Renal cortical epithelial cell (primary cell): ENCODE measurements at regions not wholly inside any gene's neighbourhood (a gene's known extent, or its start where the extent isn't known, plus 50 kb on each side); places are given as distances from the start of the nearest gene placed in this dataset.
"Not testable (repeated sequence)": the region's sequence is repeated elsewhere in the genome, so short reads cannot be mapped to it uniquely, and the experiment has no call there.

Experiments used
- DNase-seq: peaks from one replicate; pipeline ENCODE4 v3.0.0-alpha.2; 2011; ENCODE audit warnings: low read depth

DNA sequence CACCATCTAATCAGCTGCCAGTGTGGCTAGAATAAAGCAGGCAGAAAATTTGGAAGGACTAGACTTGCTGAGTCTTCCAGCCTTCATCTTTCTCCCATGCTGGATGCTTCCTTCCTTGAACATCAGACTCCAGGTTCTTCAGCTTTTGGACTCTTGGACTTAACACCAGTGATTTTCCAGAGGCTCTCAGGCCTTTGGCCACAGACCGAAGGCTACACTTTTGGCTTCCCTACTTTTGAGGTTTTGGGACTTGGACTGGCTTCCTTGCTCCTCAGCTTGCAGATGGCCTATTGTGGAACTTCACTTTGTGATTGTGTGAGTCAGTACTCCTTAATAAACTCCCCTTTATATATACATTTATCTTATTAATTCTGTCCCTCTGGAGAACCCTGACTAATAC, 129.8 kb upstream of the MB21D2 start:
- DNase-seq = not testable (repeated sequence)

DNA sequence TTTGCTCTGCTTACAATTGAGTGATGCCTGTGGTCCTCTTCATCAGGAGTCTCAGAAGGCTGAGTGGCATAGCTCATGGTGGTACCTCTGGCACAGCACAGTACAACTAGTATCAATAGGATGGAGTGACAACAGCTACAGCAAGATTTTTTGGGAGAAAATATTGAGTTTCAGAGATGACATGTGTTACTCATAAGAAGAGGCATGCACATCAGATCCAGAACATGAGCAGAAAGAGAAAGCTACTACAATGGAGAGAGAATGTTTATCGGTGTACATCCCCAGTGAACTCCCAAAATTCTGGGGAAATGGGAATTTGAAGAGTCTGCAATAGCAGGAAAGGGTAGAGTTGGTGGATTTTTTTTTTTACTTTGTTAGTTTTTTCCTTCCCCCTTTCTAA, 130.5 kb upstream of the MB21D2 start:
- no peak for DNase-seq

DNA sequence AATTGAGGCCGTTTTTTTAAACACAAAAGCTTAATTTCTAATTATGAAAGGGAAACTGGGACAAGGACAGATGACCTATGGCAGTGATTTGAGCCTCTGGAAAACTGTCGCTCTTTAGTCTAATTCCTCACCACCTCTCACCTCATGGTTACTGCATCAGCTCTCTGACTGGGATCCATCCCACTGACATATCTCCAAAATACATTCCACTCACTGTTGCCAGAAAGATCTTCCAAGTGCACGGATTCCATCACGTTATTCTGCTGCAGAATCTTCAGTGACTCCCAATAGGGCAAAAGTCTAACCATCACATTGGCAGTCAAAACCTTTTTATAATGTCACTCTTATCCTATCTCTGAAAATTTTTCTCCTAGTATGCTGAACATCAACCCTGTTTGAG, 132.3 kb upstream of the MB21D2 start:
- DNase-seq = no peak

DNA sequence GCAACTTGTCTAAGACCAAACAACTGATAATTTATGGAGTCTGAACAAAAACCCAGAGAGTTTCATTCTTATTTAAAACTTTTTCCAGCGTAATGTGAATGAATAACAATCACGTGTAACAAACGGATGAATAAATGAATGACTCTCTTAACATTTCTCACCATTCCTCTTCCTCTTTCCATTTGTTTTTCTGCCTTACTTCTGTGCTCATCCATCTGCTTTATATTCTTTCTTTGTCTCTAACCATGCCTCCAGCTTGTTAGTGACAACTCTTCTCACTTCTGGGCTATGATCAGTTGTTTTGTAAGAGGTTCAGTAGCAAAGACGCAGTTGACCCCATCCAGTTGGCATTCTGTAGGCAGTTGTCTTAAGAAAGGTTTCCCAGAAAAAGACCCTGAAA, 133.7 kb upstream of the MB21D2 start:
- DNase-seq = no peak

DNA sequence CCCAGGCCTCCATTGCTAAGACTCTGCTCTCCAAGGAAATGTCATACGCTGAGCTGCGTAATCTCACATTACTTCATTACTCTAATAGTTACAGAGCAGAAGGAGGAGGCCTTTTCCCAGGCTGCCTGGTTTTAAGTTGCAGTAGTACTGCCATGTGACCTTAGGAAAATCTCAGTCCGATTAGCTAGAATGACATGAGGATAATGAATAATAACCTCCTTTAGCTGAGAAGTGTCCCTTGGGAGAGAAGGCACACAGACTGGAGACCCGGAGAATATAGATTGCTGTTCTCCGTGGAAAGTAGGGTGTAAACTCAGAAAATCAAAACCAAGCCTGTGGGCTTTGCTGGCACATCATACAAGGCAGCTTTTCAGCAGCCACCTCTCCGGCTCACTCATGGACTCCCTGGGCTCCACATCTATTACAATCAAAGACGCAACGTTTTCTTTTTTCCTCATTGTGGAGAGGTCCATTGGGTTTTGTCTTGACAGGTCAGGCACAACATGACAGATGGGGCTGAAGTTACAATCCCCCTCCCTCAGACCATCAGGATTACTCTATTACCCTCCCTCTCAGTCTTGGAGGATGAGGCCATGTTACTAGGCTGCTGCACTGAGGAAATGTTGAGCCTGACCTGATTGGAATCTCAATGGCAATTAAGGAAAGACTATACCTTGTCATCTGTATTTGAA, 134.8 kb upstream of the MB21D2 start:
- DNase-seq = no peak

DNA sequence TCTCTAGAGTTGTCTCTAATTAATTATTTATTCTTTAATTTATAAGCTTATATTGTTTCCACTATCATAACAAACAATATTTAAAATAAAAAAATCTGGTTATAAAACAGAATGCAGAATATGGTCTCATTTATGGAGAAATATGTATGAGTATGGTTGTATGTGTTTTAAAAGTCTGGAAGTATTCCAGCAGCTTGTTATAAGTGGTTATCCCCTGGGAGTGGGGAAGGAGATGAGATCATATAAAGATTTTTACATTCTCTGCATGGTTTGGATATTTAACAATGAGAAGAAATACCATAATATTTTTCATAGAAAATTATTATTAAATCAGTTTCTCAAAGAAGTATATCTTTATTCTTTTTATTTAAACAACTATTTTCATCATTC, 135.4 kb upstream of the MB21D2 start:
- no peak for DNase-seq

DNA sequence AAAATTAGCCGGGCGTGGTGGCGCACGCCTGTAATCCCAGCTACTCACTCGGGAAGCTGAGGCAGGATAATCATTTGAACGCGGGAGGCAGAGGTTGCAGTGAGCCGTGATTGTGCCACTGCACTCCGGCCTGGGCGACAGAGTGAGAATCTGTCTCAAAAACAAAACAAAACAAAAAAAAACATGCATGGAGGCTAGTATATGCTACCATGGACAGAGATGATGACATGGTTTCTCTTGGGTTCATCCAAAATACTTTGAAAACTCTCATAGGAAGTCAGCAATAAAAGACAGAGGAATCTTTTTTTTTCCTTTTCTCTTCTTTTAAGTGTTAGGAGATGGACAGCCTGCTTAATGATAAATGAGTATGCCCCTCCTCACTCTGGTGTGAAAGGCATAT, 137.7 kb upstream of the MB21D2 start:
- DNase-seq = no peak

DNA sequence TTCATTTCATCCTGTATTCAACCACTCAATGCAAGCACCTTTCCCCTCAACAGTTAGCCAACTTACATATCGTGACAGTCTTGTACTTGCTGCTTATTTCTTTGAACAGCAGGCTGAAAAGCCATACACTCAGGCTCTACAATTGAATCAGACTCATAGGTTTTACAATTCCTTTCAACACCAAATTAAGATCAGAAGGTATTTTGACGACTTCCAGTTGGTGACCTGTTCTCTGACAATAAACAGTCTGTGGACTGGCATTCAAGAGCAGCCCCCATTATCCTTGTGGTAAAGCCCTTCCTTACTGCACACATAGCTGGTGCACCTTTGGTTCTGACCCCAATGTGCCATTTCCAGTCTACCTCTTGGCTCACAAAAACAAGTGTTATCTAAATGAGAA, 140.0 kb upstream of the MB21D2 start:
- no peak for DNase-seq

DNA sequence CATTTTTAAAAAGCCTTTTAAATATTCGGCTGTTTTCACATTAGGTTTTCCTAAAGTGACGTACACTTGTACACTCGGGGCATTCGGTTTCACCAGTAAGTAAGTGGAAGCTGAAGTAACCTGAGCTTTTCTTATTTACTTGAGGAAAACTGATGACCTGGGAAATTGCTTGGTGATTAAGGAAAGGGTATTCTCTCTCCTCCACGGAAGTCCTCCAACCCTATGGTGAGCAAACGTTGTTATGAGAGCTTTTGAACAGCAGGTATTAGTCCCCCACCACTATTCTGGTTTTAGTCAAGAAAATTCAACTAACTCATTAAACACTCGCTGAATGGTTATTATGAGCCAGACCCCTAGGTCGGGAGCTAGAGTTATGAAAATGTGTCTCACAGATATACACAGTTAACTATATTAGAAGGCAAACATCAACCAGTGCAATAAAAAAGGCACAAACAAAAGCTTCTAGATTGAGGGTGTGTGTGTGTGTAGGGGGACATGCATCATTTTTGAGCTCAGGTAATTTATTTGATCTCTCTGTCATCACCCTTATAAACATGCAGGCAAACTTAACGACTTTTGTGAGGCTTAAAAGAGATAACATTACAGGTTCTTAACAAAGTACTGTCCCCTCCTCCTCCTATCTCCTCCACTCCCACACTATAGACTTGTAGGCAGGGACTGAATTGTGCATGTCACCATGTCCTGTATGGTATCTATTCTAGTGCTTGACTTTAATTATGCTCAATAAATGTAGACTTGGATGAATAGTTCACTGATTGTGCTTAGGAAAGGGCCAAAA, 143.3 kb upstream of the MB21D2 start:
- DNase-seq = no peak

DNA sequence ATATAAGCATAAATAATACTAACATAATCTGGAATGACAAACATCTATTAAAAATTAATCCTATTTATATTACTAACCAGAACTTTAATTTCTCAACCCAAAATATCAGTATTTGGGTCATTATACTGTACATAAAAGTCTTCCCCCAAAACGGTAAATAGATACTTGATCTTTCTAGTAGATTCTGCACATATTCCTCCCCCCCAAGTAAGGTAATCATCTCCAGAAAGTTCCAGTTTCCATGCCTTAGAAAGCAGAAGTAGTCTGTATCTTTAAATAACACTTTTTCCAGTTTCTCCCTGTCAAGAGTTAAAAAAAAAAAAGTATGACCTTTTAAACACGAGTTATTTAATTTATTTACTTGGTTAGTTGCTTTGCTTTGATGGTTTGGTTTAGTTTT, 150.7 kb upstream of the MB21D2 start:
- DNase-seq = no peak

DNA sequence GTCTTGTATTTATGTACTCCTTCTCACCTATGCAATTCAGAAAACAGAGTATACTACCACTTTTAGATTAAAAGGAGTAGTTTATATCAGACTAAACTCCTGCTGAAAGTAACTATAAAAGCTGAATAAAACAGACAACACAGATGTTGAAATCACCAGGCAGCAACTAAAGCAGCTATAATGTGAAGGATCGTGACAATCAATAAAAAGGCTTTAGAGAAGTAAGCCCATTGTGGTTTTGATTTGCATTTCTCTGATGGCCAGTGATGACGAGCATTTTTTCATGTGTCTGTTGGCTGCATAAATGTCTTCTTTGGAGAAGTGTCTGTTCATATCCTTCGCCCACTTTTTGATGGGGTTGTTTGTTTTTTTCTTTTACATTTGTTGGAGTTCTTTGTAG, 152.1 kb upstream of the MB21D2 start:
- not testable (repeated sequence) for DNase-seq

DNA sequence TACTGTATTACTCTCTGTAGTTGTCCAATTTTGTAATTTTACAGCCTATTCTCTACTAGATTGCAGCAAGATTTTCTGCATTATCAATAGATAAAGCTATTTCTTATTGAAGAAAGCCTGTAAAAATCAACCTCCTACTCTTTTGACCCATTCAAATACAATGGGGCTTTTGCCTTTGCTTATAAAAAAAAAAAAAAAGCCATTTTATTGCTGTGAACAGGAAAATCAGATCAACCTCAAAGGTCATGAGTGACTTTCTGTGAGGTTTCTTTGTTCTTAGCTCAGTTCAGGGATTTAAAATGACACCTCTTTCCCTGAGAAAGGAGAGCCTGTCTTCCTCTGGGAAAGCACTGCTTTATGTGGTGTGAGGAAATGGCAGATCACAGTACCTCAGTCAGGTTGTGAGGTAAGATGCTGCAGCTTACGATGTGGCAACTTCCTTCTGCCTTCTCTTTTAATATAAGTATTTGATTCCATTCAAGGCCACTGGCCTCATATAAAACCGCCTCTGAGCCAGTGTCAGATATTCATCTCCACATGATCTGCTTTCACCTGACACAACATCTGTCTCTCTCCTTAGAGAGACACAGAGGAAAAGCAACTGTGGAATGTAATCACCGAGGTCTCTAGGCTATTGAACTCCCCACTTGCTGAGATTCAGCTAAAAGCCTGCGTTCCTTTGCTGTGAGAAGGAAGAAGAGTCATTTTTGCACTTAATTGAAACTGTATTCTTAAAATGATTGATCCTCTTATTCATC, 161.5 kb upstream of the MB21D2 start:
- DNase-seq = no peak

DNA sequence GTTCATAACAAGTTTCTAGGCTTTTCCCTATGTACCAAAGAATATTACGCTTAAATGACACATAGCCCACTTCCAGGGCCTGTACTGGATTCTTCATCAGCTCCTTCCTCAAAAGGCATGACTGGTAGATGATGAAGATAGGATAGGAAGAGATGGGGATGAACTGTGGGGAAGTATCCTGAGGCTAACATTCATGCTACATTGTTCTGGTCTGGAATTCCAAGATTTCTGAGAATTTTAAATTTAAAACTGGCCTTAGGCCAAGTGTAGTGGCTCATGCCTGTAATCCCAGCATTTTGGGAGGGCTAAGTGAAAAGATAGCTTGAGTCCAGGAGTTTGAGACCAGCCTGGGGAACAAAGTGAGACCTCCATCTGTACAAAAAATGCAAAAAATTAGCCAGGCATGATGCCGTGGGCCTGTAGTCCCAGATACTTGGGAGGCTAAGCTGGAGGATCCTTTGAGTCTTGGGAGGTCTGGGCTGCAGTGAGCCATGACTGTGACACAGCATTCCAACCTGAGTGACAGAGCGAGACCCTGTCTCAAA, 160.1 kb upstream of the PLAAT1 start:
- DNase-seq = no peak

DNA sequence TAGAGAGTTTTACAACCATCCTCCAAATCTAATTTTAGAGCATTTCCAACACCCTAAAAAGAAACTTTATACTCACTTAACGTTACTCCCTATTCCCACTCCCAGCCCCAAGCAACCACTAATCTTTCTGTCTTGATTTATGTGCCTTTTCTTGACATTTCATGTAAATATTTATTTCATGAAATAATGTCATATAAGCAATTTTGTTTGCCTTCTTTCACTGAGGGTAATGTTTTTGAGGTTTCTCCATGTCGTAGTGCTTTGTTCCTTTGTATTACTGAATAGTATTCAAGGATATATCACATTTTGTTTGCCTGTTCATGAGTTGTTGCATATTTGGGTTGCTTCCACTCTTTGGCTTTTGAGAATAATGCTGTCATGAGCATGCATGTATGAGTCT, 155.4 kb upstream of the PLAAT1 start:
- no peak for DNase-seq

DNA sequence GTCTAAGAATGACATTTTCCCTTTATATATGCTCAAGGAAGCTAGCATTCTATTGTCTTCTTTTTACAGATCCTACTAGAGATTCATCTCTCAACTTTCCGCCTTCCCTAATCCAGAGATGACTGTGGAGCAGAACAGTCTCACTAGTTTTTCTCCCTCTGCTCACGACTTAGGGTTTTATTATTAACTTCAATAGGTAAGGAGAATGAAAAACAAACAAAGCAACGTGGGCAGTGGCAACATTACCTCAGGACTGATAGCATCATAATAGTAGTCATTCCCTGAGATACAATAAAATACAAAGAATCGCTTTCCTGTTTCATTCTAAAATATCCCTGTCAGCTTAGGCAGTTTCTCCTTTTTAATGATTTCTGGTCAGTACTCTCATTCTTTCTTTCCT, 154.3 kb upstream of the PLAAT1 start:
- DNase-seq = peak; percentile 54

DNA sequence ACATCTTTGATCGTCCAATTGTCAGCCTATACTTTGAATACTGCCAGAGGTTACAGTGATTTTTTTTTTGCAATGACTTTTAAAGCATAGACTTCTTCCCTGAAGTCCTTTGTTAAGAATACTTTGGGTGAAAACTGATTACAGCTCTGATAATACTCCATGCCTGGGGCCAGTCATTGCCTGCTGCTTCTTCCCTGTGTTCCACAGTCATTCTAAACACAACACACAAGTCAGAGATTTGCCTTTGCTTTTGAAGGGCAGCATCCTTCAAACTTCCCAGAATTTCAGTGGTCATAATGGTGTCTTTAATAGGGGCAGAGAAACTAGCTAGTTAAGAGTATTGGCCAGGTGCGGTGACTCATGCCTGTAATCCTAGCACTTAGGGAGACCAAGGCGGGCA, 153.7 kb upstream of the PLAAT1 start:
- DNase-seq = no peak

DNA sequence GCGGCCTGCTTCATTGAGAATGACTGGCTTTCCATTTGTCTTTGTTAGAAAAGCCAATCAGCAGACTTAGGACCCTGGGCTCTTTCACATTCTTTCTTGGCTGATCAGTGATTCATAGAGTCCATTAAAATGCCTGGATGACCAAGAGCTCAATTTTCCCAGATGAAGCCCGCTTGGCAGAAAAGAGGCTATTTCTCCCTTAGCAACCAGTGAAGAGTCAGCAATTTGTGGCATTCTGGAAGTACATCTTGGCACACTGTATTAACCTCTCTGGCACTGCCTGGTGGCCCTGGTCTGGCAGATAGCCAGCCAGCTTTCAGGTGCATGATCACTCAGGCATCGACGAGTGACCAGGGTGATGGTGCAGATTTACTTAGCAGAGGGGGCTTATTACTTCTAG, 145.7 kb upstream of the PLAAT1 start:
- peak; percentile 79 for DNase-seq

DNA sequence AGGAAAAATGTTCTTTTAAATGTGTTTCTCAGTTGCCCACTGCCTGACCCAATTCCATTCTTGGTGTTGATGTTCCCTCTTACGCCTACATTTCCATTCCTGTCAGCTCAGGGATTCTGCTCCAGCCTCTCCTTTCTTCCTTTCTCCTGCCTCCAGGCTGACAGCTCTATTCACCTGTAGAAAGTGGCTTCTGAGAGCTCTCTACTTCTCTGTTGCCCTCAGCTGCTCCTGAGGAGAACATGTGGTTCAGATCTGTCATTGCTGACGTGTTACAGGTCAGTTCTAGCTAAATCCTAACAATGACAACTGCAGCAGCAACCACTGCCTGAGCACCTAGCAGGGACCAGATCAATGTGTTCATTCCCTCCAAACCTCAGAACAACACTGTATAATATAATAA, 144.9 kb upstream of the PLAAT1 start:
- no peak for DNase-seq

DNA sequence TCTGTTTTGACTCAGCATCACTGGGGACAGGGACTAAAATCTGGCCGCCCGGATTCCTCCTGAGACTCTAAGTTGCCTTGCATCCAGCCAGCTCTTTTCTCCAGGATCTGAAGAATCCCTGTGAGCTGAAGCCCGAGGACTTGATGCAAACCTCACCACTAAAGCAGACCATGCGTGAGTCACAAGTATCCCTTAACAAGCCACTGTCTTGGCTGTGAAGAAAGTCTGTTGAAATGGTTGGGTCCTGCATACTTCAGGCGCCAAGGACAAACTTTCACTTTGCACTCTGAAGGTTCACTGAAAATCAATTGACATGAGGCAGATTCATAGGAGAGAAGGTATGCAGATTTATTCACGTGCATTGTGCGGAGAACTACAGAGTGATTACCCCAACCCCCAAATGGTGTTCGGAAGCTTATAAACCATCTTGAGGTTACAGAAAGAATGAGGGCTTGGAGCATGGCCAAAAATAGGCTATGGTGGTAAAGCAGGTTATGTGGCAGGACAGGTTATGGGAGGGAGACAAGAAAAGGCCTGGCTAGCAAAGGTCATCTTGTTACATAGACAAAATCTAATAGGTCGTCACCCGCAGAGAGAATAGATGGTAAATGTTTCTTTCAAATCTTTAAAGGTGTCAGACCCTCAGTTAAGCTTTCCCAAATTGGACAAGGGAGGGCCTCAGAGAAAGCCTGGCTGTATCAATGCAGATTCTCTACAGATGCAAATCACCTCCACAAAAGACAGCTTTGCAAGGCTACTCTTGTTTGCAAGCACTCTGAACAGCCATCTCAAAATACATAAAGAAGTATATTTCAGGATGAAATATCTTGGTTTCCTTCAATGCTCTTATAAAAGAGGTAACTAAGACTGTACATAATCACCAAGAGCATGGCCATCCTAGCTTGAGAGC, 126.3 kb upstream of the PLAAT1 start:
- peak; percentile 2 for DNase-seq

DNA sequence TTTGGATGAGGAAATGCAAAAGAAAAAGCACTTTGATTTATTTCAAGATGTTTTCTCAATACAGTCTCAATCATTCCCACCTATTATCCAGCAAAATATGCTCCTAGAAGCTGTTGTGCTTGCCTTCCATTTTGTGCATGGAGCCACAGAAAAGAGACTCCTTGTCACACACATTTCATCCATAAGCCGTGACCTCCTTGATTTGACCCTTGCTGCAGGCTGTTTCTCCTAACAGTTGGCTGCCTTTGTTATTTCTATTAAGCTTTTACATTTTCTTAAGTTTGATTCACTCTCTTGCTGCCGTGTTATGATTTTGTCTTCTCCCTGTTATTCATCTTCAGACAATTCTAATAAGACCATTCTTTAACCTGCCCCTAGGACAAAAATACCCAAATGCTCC, 124.2 kb upstream of the PLAAT1 start:
- DNase-seq = no peak

DNA sequence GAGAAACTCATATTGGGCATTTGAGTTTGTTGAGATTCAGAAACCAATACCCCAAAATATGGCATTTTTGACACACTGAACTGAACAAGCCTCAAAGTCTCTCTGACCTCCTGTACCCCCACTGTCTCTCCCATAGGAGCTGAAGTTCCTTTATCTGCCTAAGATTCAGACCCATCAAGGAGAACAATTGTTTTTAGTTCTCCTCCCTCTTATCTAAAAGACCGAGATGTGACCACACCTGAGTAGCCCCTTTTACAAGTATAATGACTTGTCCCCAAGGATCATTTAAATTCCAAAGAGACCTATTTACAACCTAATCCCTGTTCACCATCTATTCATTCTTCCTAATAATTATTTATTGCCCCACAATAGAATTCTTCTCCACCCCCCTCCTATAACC, 122.1 kb upstream of the PLAAT1 start:
- no peak for DNase-seq

DNA sequence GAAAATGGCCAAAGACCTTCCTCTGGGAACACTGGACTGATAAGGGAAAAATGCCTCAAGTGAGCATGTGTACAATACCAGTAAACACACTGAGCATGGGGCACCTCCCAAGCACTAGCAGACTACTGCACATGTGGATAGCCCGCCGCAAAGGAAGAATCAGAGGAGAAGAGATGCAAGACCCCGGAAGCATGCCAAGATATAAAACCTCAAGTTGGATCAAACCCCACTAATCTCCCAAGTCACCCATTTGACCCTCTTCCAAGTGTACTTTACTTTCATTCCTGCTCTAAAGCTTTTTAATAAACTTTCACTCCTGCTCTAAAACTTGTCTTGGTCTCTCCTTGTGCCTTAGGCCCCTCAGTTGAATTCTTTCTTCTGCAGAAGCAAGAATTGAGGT, 121.1 kb upstream of the PLAAT1 start:
- no peak for DNase-seq
